Prostate gland (tissue), 2 donors: ENCODE measurements at regions not wholly inside any gene's neighbourhood (a gene's known extent, or its start where the extent isn't known, plus 50 kb on each side); places are given as distances from the start of the nearest gene placed in this dataset.

Experiments
- POLR2A ChIP-seq: fragments of 450-650 bp; IDR thresholded peaks from one replicate; pipeline ENCODE4 v1.6.1; 2016; ENCODE audit warnings: antibody characterized with exemption, mild to moderate bottlenecking
- TF ChIP-seq, protein P1 (sequence below), 4 experiments: fragments of 200-600 bp in 2 of 4; fragments of 450-650 bp in 2 of 4; sonication (generic) in 2 of 4; IDR thresholded peaks; 1 replicate in 3 of 4; 2 replicates in 1 of 4; pipeline ENCODE4 v1.5.1; 2016 to 2019; ENCODE audit warnings: antibody characterized with exemption in 4 of 4, mild to moderate bottlenecking in 2 of 4, moderate library complexity in 2 of 4

DNA sequence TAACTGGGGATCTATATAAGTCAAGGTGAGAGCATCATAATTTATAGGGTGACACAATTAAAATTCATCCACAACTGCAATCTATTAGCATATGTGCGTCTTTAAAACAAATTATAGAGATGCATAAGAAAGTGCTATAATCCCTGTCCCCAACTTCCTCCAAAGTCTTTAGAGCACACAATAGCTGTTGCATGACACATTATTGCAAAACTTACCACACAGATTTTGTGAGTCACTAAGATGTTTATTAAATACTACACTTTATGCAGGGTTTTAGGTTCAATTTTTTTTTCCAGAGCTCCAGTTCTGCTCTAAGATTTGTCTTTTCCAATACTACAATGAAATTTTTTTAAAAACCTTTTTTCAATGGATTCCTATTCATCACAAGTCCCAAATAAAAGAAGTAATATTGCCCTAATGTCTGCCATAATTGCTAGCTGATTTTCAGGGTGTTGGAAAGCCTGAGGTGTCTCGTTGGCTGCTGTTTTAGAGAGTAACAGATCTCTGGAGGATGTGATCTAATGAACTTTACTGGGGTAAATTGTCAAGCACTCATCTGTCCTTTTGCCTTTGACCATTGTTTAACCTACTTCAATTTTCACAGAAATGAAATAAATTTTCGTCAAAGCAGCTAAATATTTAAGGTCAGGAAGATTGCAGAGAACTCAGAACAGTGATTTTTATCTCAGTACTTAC, 250.5 kb upstream of the NETO1 start:
- TF ChIP-seq, protein P1, sequence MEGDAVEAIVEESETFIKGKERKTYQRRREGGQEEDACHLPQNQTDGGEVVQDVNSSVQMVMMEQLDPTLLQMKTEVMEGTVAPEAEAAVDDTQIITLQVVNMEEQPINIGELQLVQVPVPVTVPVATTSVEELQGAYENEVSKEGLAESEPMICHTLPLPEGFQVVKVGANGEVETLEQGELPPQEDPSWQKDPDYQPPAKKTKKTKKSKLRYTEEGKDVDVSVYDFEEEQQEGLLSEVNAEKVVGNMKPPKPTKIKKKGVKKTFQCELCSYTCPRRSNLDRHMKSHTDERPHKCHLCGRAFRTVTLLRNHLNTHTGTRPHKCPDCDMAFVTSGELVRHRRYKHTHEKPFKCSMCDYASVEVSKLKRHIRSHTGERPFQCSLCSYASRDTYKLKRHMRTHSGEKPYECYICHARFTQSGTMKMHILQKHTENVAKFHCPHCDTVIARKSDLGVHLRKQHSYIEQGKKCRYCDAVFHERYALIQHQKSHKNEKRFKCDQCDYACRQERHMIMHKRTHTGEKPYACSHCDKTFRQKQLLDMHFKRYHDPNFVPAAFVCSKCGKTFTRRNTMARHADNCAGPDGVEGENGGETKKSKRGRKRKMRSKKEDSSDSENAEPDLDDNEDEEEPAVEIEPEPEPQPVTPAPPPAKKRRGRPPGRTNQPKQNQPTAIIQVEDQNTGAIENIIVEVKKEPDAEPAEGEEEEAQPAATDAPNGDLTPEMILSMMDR (IDR thresholded peaks at IDR 0.05), result no peak
- no peak for TF ChIP-seq POLR2A
